Stomach (tissue), 4 donors: ENCODE measurements at regions not wholly inside any gene's neighbourhood (a gene's known extent, or its start where the extent isn't known, plus 50 kb on each side); places are given as distances from the start of the nearest gene placed in this dataset.

Source experiments
- CTCF ChIP-seq, 7 experiments: fragments of 450-650 bp in 4 of 7; fragments of 200-600 bp in 3 of 7; sonication (generic) in 3 of 7; IDR thresholded peaks; one replicate each; pipeline ENCODE4 v1.5.1; 2016 to 2019; ENCODE audit warnings: antibody characterized with exemption in 7 of 7, control low read depth in 2 of 7, mild to moderate bottlenecking in 1 of 7
- POLR2A ChIP-seq, 4 donors: fragments of 450-650 bp; IDR thresholded peaks; one replicate each; pipeline ENCODE4 v1.6.1; 2016; ENCODE audit warnings: antibody characterized with exemption in 4 of 4, control low read depth in 2 of 4, mild to moderate bottlenecking in 1 of 4, moderate library complexity in 1 of 4

- TF ChIP-seq CTCF (IDR thresholded peaks at IDR 0.05), result no peak
- no peak for TF ChIP-seq POLR2A (IDR thresholded peaks at IDR 0.05)
These were observed 180.1 kb downstream of the POSTN start for GRCh38 chr13:37418490-37418889.
